Neural progenitor cell (in vitro differentiated cells): ENCODE measurements at regions not wholly inside any gene's neighbourhood (a gene's known extent, or its start where the extent isn't known, plus 50 kb on each side); places are given as distances from the start of the nearest gene placed in this dataset.

Experiments
- DNase-seq: peaks from one replicate; pipeline ENCODE4 v3.0.0-alpha.2; 2016; ENCODE audit warnings: low spot score
- H2AFZ ChIP-seq: fragments of 200-600 bp; sonication (generic); replicated peaks from 2 replicates; pipeline ENCODE4 v1.6.1; 2016; ENCODE audit warnings: antibody characterized with exemption
- H3F3A ChIP-seq: fragments of 200-600 bp; sonication (generic); 2 replicates; pipeline ENCODE4 v1.6.1; 2016; ENCODE audit warnings: antibody characterized with exemption, low read depth
- H3K27ac ChIP-seq: fragments of 200-600 bp; sonication (generic); 2 replicates; pipeline ENCODE4 v1.5.1; 2016; ENCODE audit warnings: mild to moderate bottlenecking
- H3K27me3 ChIP-seq: fragments of 200-600 bp; sonication (generic); 2 replicates; pipeline ENCODE4 v1.6.1; 2016; ENCODE audit warnings: mild to moderate bottlenecking, moderate library complexity
- H3K36me3 ChIP-seq: fragments of 200-600 bp; sonication (generic); 2 replicates; pipeline ENCODE4 v1.5.1; 2016
- H3K4me1 ChIP-seq: fragments of 200-600 bp; sonication (generic); 2 replicates; pipeline ENCODE4 v1.6.1; 2016; ENCODE audit warnings: mixed run types
- H3K4me2 ChIP-seq: fragments of 200-600 bp; sonication (generic); 2 replicates; pipeline ENCODE4 v1.6.1; 2016
- H3K4me3 ChIP-seq: fragments of 200-600 bp; sonication (generic); 2 replicates; pipeline ENCODE4 v1.5.1; 2016
- H3K79me2 ChIP-seq: fragments of 200-600 bp; sonication (generic); 2 replicates; pipeline ENCODE4 v1.6.1; 2016; ENCODE audit warnings: low read depth
- H3K9ac ChIP-seq: fragments of 200-600 bp; sonication (generic); 2 replicates; pipeline ENCODE4 v1.6.1; 2016
- H3K9me3 ChIP-seq: fragments of 200-600 bp; sonication (generic); 2 replicates; pipeline ENCODE4 v1.5.1; 2016; ENCODE audit warnings: low read depth
- H4K20me1 ChIP-seq: fragments of 200-600 bp; sonication (generic); 2 replicates; pipeline ENCODE4 v1.6.1; 2016; ENCODE audit warnings: low read depth
- H3K27ac Mint-ChIP-seq: 3 replicates; pipeline ENCODE4 v1.8.0; 2021; ENCODE audit warnings: mixed read lengths
- H3K27me3 Mint-ChIP-seq: 2 replicates; pipeline ENCODE4 v1.8.0; 2022; ENCODE audit warnings: low read depth, mild to moderate bottlenecking, inconsistent platforms, moderate library complexity, mixed read lengths; ENCODE audit not compliant: insufficient read depth
- H3K36me3 Mint-ChIP-seq: 3 replicates; pipeline ENCODE4 v1.8.0; 2021; ENCODE audit warnings: mixed read lengths
- H3K4me1 Mint-ChIP-seq: 3 replicates; pipeline ENCODE4 v1.8.0; 2021; ENCODE audit warnings: mixed read lengths
- H3K4me3 Mint-ChIP-seq: 3 replicates; pipeline ENCODE4 v1.8.0; 2021; ENCODE audit warnings: mild to moderate bottlenecking, moderate library complexity, mixed read lengths
- H3K9me3 Mint-ChIP-seq: 3 replicates; pipeline ENCODE4 v1.8.0; 2020; ENCODE audit warnings: mixed read lengths
- CTCF ChIP-seq: fragments of 200-600 bp; sonication (generic); IDR thresholded peaks from 2 replicates; pipeline ENCODE4 v1.5.1; 2017; ENCODE audit warnings: antibody characterized with exemption, mild to moderate bottlenecking
- EZH2 ChIP-seq: fragments of 200-600 bp; sonication (generic); IDR thresholded peaks from 2 replicates; pipeline ENCODE4 v1.6.1; 2017; ENCODE audit warnings: antibody characterized with exemption, mild to moderate bottlenecking, moderate library complexity
- EZH2phosphoT487 ChIP-seq: fragments of 200-600 bp; sonication (generic); IDR thresholded peaks from 2 replicates; pipeline ENCODE4 v1.6.1; 2017; ENCODE audit warnings: antibody characterized with exemption

DNA sequence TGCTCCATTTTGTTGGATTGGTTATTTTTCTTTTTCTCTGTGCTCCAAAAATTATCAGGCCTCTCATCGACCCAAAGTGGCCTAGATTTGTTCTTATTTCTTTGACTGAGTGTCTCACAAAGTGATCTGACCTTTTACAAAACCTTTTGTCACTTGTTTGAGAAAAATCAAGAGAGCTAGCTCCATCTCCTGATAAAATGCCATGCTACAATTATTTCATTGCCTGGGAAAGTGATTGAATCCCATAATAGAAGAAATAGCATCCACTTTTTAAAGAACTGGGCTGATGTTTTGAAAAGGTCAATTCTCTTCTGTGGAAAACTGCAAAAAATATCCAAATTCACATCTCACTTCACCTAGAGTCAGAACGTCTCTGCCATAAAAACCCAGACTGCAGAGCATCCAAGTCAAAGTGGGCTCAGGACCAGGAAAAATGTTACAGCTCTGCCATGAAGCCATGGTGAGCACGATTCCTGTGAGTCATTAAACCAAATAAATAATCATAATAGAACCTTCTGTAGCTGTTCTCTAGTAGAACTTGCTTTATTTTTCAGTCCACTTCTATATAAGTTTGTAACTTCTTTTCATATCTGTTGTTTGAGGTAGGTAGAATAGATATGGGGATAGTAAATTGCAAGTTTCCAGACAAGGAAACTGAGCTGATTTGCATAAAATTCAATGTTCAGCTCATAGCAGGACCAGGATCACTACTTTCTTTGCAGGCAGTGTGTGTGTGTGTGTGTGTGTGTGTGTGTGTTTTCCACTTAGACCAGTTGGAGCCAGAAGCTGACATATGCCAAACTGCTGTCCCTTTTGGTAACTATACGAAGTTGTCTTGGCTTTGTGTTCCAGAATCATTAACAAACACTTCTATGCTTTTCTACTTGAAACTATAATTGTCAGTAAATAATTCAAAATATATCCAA lies 632.5 kb upstream of the ANKRD30A start:
- no peak overlapping the region for H3K4me3 ChIP-seq
- H3K9ac ChIP-seq, result no peak overlapping the region
- Mint-ChIP-seq H3K4me1 (peaks cover 2% of the 10 kb centered on the region), H3K27ac (no peak overlapping the region), H3K9me3 (no peaks in the 10 kb centered on the region), H3K27me3 (peaks cover 2% of the 10 kb centered on the region), H3K4me3 (no peak overlapping the region), H3K36me3 (no peaks in the 10 kb centered on the region)
- TF ChIP-seq EZH2 (no peak), EZH2phosphoT487 (no peak), CTCF (no peak)
- no peak overlapping the region for H3K27ac ChIP-seq
- H4K20me1 ChIP-seq, result no peaks in the 10 kb centered on the region
- no peaks in the 10 kb centered on the region for H3F3A ChIP-seq
- no peaks in the 10 kb centered on the region for H3K9me3 ChIP-seq
- no peak for DNase-seq
- no peak overlapping the region for H3K4me2 ChIP-seq
- H3K79me2 ChIP-seq, result no peaks in the 10 kb centered on the region
- H3K4me1 ChIP-seq, result no peaks in the 10 kb centered on the region
- no peaks in the 10 kb centered on the region for H3K27me3 ChIP-seq
- H3K36me3 ChIP-seq, result no peaks in the 10 kb centered on the region
- no peak overlapping the region for H2AFZ ChIP-seq

DNA sequence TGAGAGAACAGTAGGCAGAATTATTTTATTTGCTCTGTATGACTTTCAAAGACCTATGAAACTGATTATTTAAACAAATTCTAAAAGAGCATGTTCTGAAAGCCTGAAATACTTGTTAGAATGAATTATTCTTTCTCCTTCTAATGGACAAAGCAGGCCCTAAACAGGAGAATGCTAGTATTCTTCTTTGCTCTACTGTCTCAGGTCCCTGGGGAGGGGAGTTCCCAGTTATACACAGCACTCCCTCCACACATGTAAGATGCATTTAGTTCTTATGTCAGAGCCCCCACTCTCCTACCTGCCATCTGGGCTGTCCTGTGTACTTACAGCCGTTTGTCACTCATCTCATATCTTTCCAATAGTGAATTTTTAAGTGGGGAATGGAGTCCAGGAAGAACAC lies 633.5 kb upstream of the ANKRD30A start:
- Mint-ChIP-seq H3K9me3 (no peaks in the 10 kb centered on the region), H3K4me3 (no peak overlapping the region), H3K4me1 (no peaks in the 10 kb centered on the region), H3K27ac (no peak overlapping the region), H3K27me3 (peaks cover 2% of the 10 kb centered on the region), H3K36me3 (no peaks in the 10 kb centered on the region)
- no peaks in the 10 kb centered on the region for H4K20me1 ChIP-seq
- no peak overlapping the region for H3K27ac ChIP-seq
- H3K4me1 ChIP-seq, result no peaks in the 10 kb centered on the region
- no peaks in the 10 kb centered on the region for H3K79me2 ChIP-seq
- H3K9ac ChIP-seq, result no peak overlapping the region
- H3K4me3 ChIP-seq, result no peak overlapping the region
- no peaks in the 10 kb centered on the region for H3K36me3 ChIP-seq
- TF ChIP-seq CTCF (no peak), EZH2phosphoT487 (no peak), EZH2 (no peak)
- H3F3A ChIP-seq, result no peaks in the 10 kb centered on the region
- no peak overlapping the region for H2AFZ ChIP-seq
- DNase-seq, result no peak
- no peaks in the 10 kb centered on the region for H3K9me3 ChIP-seq
- H3K27me3 ChIP-seq, result no peaks in the 10 kb centered on the region
- H3K4me2 ChIP-seq, result no peak overlapping the region

- no peak for TF ChIP-seq CTCF
- no peak for TF ChIP-seq EZH2
- TF ChIP-seq EZH2phosphoT487, result no peak
- H3K27ac ChIP-seq, result no peak overlapping the region
- no peak for DNase-seq
- no peak overlapping the region for H2AFZ ChIP-seq
- no peaks in the 10 kb centered on the region for H3K36me3 Mint-ChIP-seq
- H3K4me1 Mint-ChIP-seq, result no peaks in the 10 kb centered on the region
- H3K4me3 ChIP-seq, result no peak overlapping the region
- no peaks in the 10 kb centered on the region for H3K4me1 ChIP-seq
- no peak overlapping the region for H3K4me2 ChIP-seq
- no peak overlapping the region for H3K27ac Mint-ChIP-seq
- no peaks in the 10 kb centered on the region for H3K79me2 ChIP-seq
- peaks cover 2% of the 10 kb centered on the region for H3K27me3 Mint-ChIP-seq
- H3K9me3 Mint-ChIP-seq, result no peaks in the 10 kb centered on the region
- H3K9ac ChIP-seq, result no peak overlapping the region
- H3F3A ChIP-seq, result no peaks in the 10 kb centered on the region
- no peak overlapping the region for H3K4me3 Mint-ChIP-seq
- no peaks in the 10 kb centered on the region for H3K9me3 ChIP-seq
- no peaks in the 10 kb centered on the region for H3K36me3 ChIP-seq
- H4K20me1 ChIP-seq, result no peaks in the 10 kb centered on the region
- no peaks in the 10 kb centered on the region for H3K27me3 ChIP-seq
These were observed 635.7 kb upstream of the ANKRD30A start for GRCh38 chr10:36489611-36490228.
